Loucy (cell line): ENCODE measurements at regions not wholly inside any gene's neighbourhood (a gene's known extent, or its start where the extent isn't known, plus 50 kb on each side); places are given as distances from the start of the nearest gene placed in this dataset.

ENCODE experiments used
- EZH2phosphoT487 ChIP-seq: fragments of 200-600 bp; IDR thresholded peaks from 2 replicates; pipeline ENCODE4 v1.6.1; 2018; ENCODE audit warnings: antibody characterized with exemption, mild to moderate bottlenecking, moderate library complexity, borderline replicate concordance
- TF ChIP-seq, protein P1 (sequence below): fragments of 200-600 bp; sonication (generic); conservative IDR thresholded peaks from 2 replicates; pipeline ENCODE4 v1.5.1; 2014; ENCODE audit warnings: mild to moderate bottlenecking, antibody characterized with exemption, low read length

DNA sequence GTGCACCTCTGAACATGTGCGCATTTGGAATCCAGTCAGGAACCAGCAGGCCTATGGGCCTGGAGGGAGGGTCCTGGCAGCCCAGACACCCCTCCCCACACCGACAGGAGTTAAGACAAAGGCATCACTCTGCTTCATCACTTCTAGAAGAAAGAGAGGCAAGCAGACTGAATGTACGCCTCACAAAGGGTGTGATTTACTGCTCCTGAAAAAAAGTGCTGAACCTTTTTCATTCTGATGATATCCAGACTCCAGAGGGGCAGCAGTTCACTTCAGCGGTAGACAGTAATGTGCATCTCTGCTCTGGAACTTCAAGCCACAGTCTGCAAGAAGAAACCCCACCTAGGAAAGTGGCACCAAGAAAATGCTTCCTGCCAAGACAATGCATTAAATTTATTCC lies 88.2 kb upstream of the TMEM72 start:
- TF ChIP-seq, protein P1, sequence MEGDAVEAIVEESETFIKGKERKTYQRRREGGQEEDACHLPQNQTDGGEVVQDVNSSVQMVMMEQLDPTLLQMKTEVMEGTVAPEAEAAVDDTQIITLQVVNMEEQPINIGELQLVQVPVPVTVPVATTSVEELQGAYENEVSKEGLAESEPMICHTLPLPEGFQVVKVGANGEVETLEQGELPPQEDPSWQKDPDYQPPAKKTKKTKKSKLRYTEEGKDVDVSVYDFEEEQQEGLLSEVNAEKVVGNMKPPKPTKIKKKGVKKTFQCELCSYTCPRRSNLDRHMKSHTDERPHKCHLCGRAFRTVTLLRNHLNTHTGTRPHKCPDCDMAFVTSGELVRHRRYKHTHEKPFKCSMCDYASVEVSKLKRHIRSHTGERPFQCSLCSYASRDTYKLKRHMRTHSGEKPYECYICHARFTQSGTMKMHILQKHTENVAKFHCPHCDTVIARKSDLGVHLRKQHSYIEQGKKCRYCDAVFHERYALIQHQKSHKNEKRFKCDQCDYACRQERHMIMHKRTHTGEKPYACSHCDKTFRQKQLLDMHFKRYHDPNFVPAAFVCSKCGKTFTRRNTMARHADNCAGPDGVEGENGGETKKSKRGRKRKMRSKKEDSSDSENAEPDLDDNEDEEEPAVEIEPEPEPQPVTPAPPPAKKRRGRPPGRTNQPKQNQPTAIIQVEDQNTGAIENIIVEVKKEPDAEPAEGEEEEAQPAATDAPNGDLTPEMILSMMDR, result no peak
- TF ChIP-seq EZH2phosphoT487, result no peak
